SK-N-MC (cell line): ENCODE measurements at regions not wholly inside any gene's neighbourhood (a gene's known extent, or its start where the extent isn't known, plus 50 kb on each side); places are given as distances from the start of the nearest gene placed in this dataset.

Experiments
- EZH2 ChIP-seq: fragments of 200-600 bp; sonication (generic); IDR thresholded peaks from one replicate; pipeline ENCODE4 v1.6.1; 2017; ENCODE audit warnings: antibody characterized with exemption
- FOXP2 ChIP-seq: optimal IDR thresholded peaks from 2 replicates; pipeline ENCODE3; 2011; ENCODE audit warnings: mild to moderate bottlenecking, moderate library complexity; ENCODE audit not compliant: insufficient read depth; ENCODE audit errors: extremely low read length, control extremely low read depth
- POLR2AphosphoS5 ChIP-seq: IDR thresholded peaks from 2 replicates; pipeline ENCODE4 v1.6.1; 2012; ENCODE audit warnings: mild to moderate bottlenecking, low read depth, low read length, borderline replicate concordance

GRCh38 chr5:155546075-155546474, 532.5 kb downstream of the KIF4B start:
- TF ChIP-seq EZH2 (no peak), POLR2AphosphoS5 (no peak), FOXP2 (no peak)
